SK-N-MC (cell line): ENCODE measurements at regions not wholly inside any gene's neighbourhood (a gene's known extent, or its start where the extent isn't known, plus 50 kb on each side); places are given as distances from the start of the nearest gene placed in this dataset.

Source experiments
- DNase-seq: peaks from one replicate; pipeline ENCODE4 v3.0.0-alpha.2; 2011; ENCODE audit warnings: low read depth, low spot score
- H3K27ac ChIP-seq: fragments of 200-600 bp; sonication (generic); 2 replicates; pipeline ENCODE4 v1.5.1; 2016; ENCODE audit warnings: mixed run types
- H3K36me3 ChIP-seq: fragments of 200-600 bp; sonication (generic); 2 replicates; pipeline ENCODE4 v1.6.1; 2017; ENCODE audit warnings: antibody characterized with exemption, low read length, mixed read lengths; ENCODE audit not compliant: insufficient read depth
- H3K4me3 ChIP-seq: fragments of 200-600 bp; sonication (generic); 2 replicates; pipeline ENCODE4 v1.5.1; 2016
- H3K9ac ChIP-seq: fragments of 200-600 bp; sonication (generic); 2 replicates; pipeline ENCODE4 v1.8.0; 2017; ENCODE audit warnings: mixed run types, mixed read lengths; ENCODE audit not compliant: insufficient read length
- H3K9me3 ChIP-seq: fragments of 200-600 bp; sonication (generic); 2 replicates; pipeline ENCODE4 v1.6.1; 2017; ENCODE audit warnings: low read depth, mild to moderate bottlenecking, antibody characterized with exemption, low read length, moderate library complexity, mixed read lengths
- EZH2 ChIP-seq: fragments of 200-600 bp; sonication (generic); IDR thresholded peaks from one replicate; pipeline ENCODE4 v1.6.1; 2017; ENCODE audit warnings: antibody characterized with exemption
- FOXP2 ChIP-seq: optimal IDR thresholded peaks from 2 replicates; pipeline ENCODE3; 2011; ENCODE audit warnings: mild to moderate bottlenecking, moderate library complexity; ENCODE audit not compliant: insufficient read depth; ENCODE audit errors: extremely low read length, control extremely low read depth
- POLR2AphosphoS5 ChIP-seq: IDR thresholded peaks from 2 replicates; pipeline ENCODE4 v1.6.1; 2012; ENCODE audit warnings: mild to moderate bottlenecking, low read depth, low read length, borderline replicate concordance

DNA sequence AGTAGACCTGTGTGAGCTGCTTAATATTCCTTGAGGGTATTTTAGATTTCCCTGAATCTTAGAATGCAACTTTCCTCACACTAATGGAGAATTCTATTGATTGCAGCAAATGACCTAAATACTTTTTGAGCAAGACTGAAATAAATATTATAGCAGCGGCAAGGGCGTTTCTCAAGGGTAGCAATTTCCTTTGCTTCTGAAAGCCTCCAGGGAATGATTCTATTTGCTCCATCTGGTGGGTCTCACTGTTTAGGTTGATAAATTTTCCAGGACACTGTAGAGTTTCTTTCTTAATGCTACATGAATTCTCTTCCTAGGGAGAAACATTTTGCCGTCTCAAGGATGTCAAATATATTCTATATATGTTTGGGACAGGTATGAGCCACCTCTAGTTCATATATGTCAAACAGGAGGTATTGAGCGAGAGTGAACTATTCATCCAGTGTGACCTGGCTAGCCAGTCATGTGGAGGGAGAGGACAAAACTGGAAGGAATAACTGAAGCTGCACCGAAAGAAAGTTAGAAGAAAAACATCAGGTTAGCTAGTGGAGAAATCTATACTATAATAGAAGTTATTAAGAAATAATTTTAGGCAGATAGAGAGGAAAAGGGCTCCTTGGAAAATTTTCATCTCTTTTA, 57.9 kb upstream of the FZD8 start:
- Histone ChIP-seq H3K9ac (no peak overlapping the region), H3K36me3 (no peaks in the 10 kb centered on the region), H3K4me3 (no peak overlapping the region), H3K27ac (no peak overlapping the region), H3K9me3 (no peaks in the 10 kb centered on the region)
- no peak for DNase-seq
- no peak for TF ChIP-seq POLR2AphosphoS5
- TF ChIP-seq FOXP2, result no peak
- TF ChIP-seq EZH2, result no peak

DNA sequence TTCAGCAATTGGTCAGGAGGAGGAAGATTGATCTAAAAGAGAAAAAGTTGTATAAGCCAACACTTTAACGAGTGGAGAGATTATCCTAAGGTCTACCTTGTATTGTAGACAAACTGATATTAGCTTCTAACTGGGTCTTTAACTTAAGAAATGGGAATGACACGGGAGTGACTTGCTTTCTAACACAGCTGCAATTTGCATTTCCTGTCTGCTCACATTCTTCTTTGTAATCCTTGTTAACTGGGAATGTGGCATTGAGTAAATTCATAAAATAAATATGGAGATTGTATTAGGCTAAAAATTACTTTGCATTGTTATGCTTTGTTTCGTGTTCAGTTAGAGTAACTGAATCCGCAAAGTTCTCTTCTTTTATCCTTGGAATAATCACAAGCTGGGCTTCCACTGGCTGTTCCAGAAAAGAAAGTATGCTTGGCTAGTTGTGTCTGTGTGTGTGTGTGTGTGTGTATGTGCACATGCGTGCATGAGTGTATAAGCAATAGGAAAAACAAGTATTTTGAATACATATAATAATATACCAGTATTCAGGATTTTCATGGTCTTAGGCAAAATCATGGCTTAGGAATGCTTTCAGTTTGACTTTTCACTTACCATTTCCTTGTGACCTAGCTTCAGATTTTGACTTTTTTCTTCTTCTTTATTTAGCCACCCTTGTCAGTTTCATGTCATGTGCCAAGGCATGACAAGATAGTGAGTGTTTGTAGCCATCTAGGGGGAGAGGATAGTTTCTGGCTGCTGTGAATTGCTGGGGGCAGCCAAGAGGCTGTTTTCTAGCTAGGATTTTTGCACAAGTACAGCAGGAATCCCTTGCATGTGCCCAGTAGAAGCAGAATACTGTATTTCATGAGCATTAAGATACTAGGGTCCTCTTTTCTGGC, 54.5 kb upstream of the FZD8 start:
- TF ChIP-seq FOXP2, result no peak
- TF ChIP-seq POLR2AphosphoS5, result no peak
- no peak for TF ChIP-seq EZH2
- DNase-seq, result no peak
- no peak overlapping the region for H3K4me3 ChIP-seq
- H3K9me3 ChIP-seq, result no peaks in the 10 kb centered on the region
- H3K27ac ChIP-seq, result no peak overlapping the region
- no peak overlapping the region for H3K9ac ChIP-seq
- no peaks in the 10 kb centered on the region for H3K36me3 ChIP-seq

GRCh38 chr10:35693800-35694199, 51.7 kb upstream of the FZD8 start:
- no peak for DNase-seq
- no peak for TF ChIP-seq FOXP2
- no peak for TF ChIP-seq EZH2
- TF ChIP-seq POLR2AphosphoS5, result no peak
- Histone ChIP-seq H3K27ac (no peak overlapping the region), H3K36me3 (no peaks in the 10 kb centered on the region), H3K4me3 (no peak overlapping the region), H3K9me3 (no peaks in the 10 kb centered on the region), H3K9ac (no peak overlapping the region)
